Superior temporal gyrus (tissue), 1 donor: ENCODE measurements at regions not wholly inside any gene's neighbourhood (a gene's known extent, or its start where the extent isn't known, plus 50 kb on each side); places are given as distances from the start of the nearest gene placed in this dataset.
"Not testable (repeated sequence)": the region's sequence is repeated elsewhere in the genome, so short reads cannot be mapped to it uniquely, and the experiment has no call there.

Source experiments
- DNase-seq: peaks from one replicate; pipeline ENCODE4 v3.0.0-alpha.2; 2016; ENCODE audit errors: extremely low spot score

GRCh38 chrX:9378980-9379696 lies 85.7 kb upstream of the TBL1X start:
- no peak for DNase-seq

- no peak for DNase-seq
These were observed 84.9 kb upstream of the TBL1X start for GRCh38 chrX:9379697-9380551.

- DNase-seq = no peak
These were observed 81.2 kb upstream of the TBL1X start for GRCh38 chrX:9383655-9384054.

GRCh38 chrX:9388450-9388849 lies 76.4 kb upstream of the TBL1X start:
- no peak for DNase-seq

- no peak for DNase-seq
These were observed 74.7 kb upstream of the TBL1X start for GRCh38 chrX:9390121-9390520.

- DNase-seq = no peak
These were observed 74.0 kb upstream of the TBL1X start for GRCh38 chrX:9390693-9391368.

- no peak for DNase-seq
These were observed 72.4 kb upstream of the TBL1X start for GRCh38 chrX:9392445-9392844.

- DNase-seq = no peak
These were observed 71.3 kb upstream of the TBL1X start for GRCh38 chrX:9393571-9393970.

GRCh38 chrX:9394212-9394611 lies 70.6 kb upstream of the TBL1X start:
- DNase-seq = no peak

GRCh38 chrX:9396930-9397329 lies 67.9 kb upstream of the TBL1X start:
- DNase-seq = no peak

GRCh38 chrX:9401051-9401450 lies 63.8 kb upstream of the TBL1X start:
- no peak for DNase-seq

GRCh38 chrX:9403374-9403773 lies 61.5 kb upstream of the TBL1X start:
- DNase-seq = no peak

GRCh38 chrX:9405635-9406034 lies 59.2 kb upstream of the TBL1X start:
- DNase-seq = not testable (repeated sequence)

- not testable (repeated sequence) for DNase-seq
These were observed 54.0 kb upstream of the TBL1X start for GRCh38 chrX:9410889-9411288.

GRCh38 chrX:9411682-9412081 lies 53.2 kb upstream of the TBL1X start:
- not testable (repeated sequence) for DNase-seq

GRCh38 chrX:9414416-9414815 lies 50.4 kb upstream of the TBL1X start:
- DNase-seq = no peak
